ENCODE measurements at regions not wholly inside any gene's neighbourhood (a gene's known extent, or its start where the extent isn't known, plus 50 kb on each side); places are given as distances from the start of the nearest gene placed in this dataset.

- TF ChIP-seq EZH2 (IDR thresholded peaks at IDR 0.05) (no peak), CTCF (IDR thresholded peaks at IDR 0.05) (no peak)
Measured at GRCh38 chr7:153838591-153838990, 213.6 kb upstream of the DPP6 start.

Measured in neural progenitor cell (in vitro differentiated cells).